ENCODE measurements at regions not wholly inside any gene's neighbourhood (a gene's known extent, or its start where the extent isn't known, plus 50 kb on each side); places are given as distances from the start of the nearest gene placed in this dataset.

DNA sequence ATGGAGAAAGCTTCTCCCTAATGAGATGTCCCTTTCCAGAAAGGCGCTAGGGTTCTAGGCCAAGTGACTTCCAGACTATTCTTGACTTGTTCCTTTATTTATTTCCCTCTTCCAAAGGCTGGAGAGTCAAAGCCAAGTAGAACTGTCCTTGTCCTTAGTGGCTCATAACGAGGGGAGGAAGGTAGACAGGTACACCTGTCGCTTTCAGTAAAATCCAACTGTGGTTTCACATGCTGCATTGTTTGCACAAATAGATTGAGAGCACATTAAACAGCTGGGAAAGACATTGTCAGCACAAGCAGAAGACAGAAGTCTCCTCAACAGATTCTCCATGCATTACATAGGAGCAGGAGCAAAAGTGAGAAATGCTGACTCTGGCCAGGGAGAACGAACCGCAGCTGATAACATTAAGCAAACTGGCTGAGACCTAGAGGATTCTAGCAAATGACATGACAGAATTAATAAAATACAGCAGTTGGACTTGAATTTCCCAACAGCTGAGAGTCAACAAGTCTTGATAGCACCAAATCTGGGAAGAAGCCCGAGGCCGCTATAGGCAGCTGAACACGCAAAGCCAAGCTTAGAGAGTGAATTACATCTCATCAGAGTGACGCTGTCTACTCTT, 227.7 kb downstream of the TLE3 start:
- TF ChIP-seq EZH2 (IDR thresholded peaks at IDR 0.05; ENCODE audit: borderline replicate concordance, low read length): no peak
- TF ChIP-seq, protein P1, sequence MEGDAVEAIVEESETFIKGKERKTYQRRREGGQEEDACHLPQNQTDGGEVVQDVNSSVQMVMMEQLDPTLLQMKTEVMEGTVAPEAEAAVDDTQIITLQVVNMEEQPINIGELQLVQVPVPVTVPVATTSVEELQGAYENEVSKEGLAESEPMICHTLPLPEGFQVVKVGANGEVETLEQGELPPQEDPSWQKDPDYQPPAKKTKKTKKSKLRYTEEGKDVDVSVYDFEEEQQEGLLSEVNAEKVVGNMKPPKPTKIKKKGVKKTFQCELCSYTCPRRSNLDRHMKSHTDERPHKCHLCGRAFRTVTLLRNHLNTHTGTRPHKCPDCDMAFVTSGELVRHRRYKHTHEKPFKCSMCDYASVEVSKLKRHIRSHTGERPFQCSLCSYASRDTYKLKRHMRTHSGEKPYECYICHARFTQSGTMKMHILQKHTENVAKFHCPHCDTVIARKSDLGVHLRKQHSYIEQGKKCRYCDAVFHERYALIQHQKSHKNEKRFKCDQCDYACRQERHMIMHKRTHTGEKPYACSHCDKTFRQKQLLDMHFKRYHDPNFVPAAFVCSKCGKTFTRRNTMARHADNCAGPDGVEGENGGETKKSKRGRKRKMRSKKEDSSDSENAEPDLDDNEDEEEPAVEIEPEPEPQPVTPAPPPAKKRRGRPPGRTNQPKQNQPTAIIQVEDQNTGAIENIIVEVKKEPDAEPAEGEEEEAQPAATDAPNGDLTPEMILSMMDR (IDR thresholded peaks at IDR 0.05; ENCODE audit: low read length): no peak
